Spleen (tissue), 11 donors: ENCODE measurements at regions not wholly inside any gene's neighbourhood (a gene's known extent, or its start where the extent isn't known, plus 50 kb on each side); places are given as distances from the start of the nearest gene placed in this dataset.

ENCODE experiments used
- DNase-seq: peaks from one replicate; pipeline ENCODE4 v3.0.0-alpha.2; 2020
- H3K27ac ChIP-seq, 8 donors: fragments of 200-600 bp; sonication (generic) in 7 of 8; 1 replicate in 4 of 8; 2 replicates in 4 of 8; pipeline versions ENCODE4 v1.5.0 to v1.8.0; 2016 to 2021; ENCODE audit warnings: inconsistent platforms in 4 of 8, mild to moderate bottlenecking in 4 of 8, moderate library complexity in 1 of 8
- H3K27me3 ChIP-seq, 7 donors: fragments of 200-600 bp; sonication (generic) in 6 of 7; replicated peaks in 1 of 7; 1 replicate in 4 of 7; 2 replicates in 3 of 7; pipeline versions ENCODE4 v1.5.0 to v1.8.0; 2016 to 2021; ENCODE audit warnings: inconsistent platforms in 3 of 7, mild to moderate bottlenecking in 1 of 7
- H3K36me3 ChIP-seq, 6 donors: fragments of 200-600 bp; sonication (generic) in 5 of 6; 1 replicate in 4 of 6; 2 replicates in 2 of 6; pipeline versions ENCODE4 v1.5.0 to v1.8.0; 2016 to 2021; ENCODE audit warnings: inconsistent platforms in 2 of 6
- H3K4me1 ChIP-seq, 6 donors: fragments of 200-600 bp; sonication (generic) in 5 of 6; 1 replicate in 3 of 6; 2 replicates in 3 of 6; pipeline versions ENCODE4 v1.5.0 to v1.8.0; 2016 to 2021; ENCODE audit warnings: inconsistent platforms in 3 of 6
- H3K4me3 ChIP-seq, 8 donors: fragments of 200-600 bp; sonication (generic) in 7 of 8; 1 replicate in 4 of 8; 2 replicates in 4 of 8; pipeline versions ENCODE4 v1.5.0 to v1.8.0; 2016 to 2021; ENCODE audit warnings: inconsistent platforms in 4 of 8, mild to moderate bottlenecking in 4 of 8, moderate library complexity in 2 of 8
- H3K9me3 ChIP-seq, 8 donors: fragments of 200-600 bp; sonication (generic) in 7 of 8; 1 replicate in 4 of 8; 2 replicates in 4 of 8; pipeline versions ENCODE4 v1.5.0 to v1.8.0; 2016 to 2021; ENCODE audit warnings: inconsistent platforms in 4 of 8
- CTCF ChIP-seq, 11 experiments: fragments of 200-600 bp in 7 of 11; fragments of 450-650 bp in 4 of 11; sonication (generic) in 4 of 11; IDR thresholded peaks in 8 of 11; conservative IDR thresholded peaks in 3 of 11; 1 replicate in 7 of 11; 2 replicates in 4 of 11; pipeline versions ENCODE4 v1.4.0 to v1.8.0; 2016 to 2021; ENCODE audit warnings: antibody characterized with exemption in 11 of 11, inconsistent platforms in 4 of 11, mild to moderate bottlenecking in 1 of 11
- POLR2A ChIP-seq, 3 donors: fragments of 450-650 bp; IDR thresholded peaks; one replicate each; pipeline ENCODE4 v1.5.1; 2017; ENCODE audit warnings: antibody characterized with exemption in 3 of 3, mild to moderate bottlenecking in 1 of 3
- POLR2AphosphoS5 ChIP-seq, 3 donors: sonication (generic); formaldehyde crosslinking; IDR thresholded peaks; one replicate each; pipeline ENCODE4 v1.5.1; 2017; ENCODE audit warnings: antibody characterized with exemption in 3 of 3
- WGBS, 5 donors: extraction: QIAGEN DNeasy Blood & Tissue Kit in 3 of 5; methylation state at CpG; one replicate each; pipeline versions ENCODE4 v1.1.5 to v1.1.7; 2013 to 2018; 5-methylcytosine and 5-hydroxymethylcytosine counted together
- intact Hi-C: fragments of 100-400 bp; cut with DNase I; formaldehyde crosslinking; loops from one replicate; pipeline ENCODE4 v1.15.0; 2023; ENCODE audit warnings: low total_unique reads
- donor health status: healthy with polysubstance abuse.
- donor health status: DM: no; HTN: no; CAD: no; lungs with moderate emphysema.
- donor health status: DM: no; HTN: no; CAD: no.
- donor health status: Bipolar disorder and iron deficiency.
- donor health status: healthy.
- donor health status: DM: no; HTN: no; CAD: no.
- donor health status: DM: yes; HTN: yes; CAD: no.

DNA sequence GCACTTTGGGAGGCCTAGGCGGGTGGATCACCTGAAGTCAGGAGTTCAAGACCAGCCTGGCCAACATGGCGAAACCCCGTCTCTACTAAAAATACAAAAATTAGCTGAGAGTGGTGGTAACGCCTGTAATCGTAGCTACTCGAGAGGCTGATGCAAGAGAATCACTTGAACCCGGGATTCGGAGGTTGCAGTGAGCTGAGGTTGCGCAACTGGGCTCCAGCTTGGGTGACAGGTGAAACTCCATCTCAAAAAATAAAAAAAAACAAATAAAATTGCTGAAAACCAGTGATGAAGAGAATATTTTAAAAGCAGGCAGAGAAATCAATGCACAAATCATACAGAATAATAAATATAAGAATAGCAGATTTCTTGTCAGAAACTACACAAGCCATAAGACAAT, 129.3 kb downstream of the SLIT2 start:
- intact Hi-C loops: no loop called here
- DNase-seq: no peak
- no peak for TF ChIP-seq CTCF (IDR thresholded peaks at IDR 0.05 in 8 of 11, conservative IDR thresholded peaks at IDR 0.05 in 3 of 11)
- no peak for TF ChIP-seq POLR2AphosphoS5 (IDR thresholded peaks at IDR 0.05)
- no peak for TF ChIP-seq POLR2A (IDR thresholded peaks at IDR 0.05)
- Histone ChIP-seq H3K27me3 (no peaks in the 10 kb centered on the region), H3K9me3 (no peaks in the 10 kb centered on the region), H3K27ac (no peak overlapping the region), H3K4me1 (no peaks in the 10 kb centered on the region), H3K36me3 (no peaks in the 10 kb centered on the region), H3K4me3 (no peak overlapping the region)
- WGBS, 5 donors: 87 to 96% (median 95%) methylated on average over 9 of the region's 9 CpGs

DNA sequence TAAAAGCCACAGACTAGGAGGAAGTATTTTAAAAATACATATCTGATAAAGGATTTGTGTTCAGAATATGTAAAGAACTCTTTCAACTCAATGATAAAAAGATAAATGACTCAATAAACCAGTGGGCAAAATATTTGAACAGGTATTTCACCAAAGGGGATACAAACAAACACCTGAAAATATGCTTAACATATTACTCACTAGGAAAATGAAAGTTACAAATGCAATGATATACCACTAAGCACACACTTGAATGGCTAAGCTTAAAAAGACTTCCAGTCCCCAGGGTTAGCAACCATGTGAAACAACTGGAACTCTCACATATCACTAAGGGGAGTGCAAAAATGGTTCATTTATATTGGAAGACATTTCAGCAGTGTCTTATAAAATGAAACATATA, 131.6 kb downstream of the SLIT2 start:
- no peak for DNase-seq
- Histone ChIP-seq H3K9me3 (no peaks in the 10 kb centered on the region), H3K4me3 (no peak overlapping the region), H3K27me3 (no peaks in the 10 kb centered on the region), H3K27ac (no peak overlapping the region), H3K4me1 (no peaks in the 10 kb centered on the region), H3K36me3 (no peaks in the 10 kb centered on the region)
- TF ChIP-seq POLR2A (IDR thresholded peaks at IDR 0.05) (no peak), CTCF (IDR thresholded peaks at IDR 0.05 in 8 of 11, conservative IDR thresholded peaks at IDR 0.05 in 3 of 11) (no peak), POLR2AphosphoS5 (IDR thresholded peaks at IDR 0.05) (no peak)
- intact Hi-C loops: no loop called here

DNA sequence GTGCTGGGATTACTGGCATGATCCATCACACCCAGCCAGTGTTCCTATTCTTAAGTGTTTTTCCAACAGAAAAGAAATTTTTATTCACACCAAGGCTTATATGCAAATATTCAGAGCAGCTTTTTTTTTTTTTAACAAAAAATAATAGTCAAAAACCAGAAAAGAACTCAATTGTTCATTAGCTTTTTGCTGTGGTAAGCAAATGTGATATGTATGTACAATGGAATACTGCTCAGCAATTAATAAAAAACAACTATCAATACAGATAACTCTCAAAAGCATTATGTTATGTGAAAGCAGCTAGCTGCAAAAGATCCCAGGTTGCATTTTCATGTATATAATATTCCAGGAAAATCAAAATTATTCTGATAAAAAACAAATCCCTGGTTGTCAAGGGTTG, 132.3 kb downstream of the SLIT2 start:
- TF ChIP-seq POLR2AphosphoS5 (IDR thresholded peaks at IDR 0.05) (no peak), CTCF (IDR thresholded peaks at IDR 0.05 in 8 of 11, conservative IDR thresholded peaks at IDR 0.05 in 3 of 11) (no peak), POLR2A (IDR thresholded peaks at IDR 0.05) (no peak)
- Histone ChIP-seq H3K9me3 (no peaks in the 10 kb centered on the region), H3K36me3 (no peaks in the 10 kb centered on the region)

GRCh38 chr4:20384456-20384855, 132.8 kb downstream of the SLIT2 start:
- 69 to 82% (median 76%) methylated on average over 5 of the region's 5 CpGs for WGBS, 5 donors
- no peak for DNase-seq

More for the DNA sequence above, 132.3 kb downstream of the SLIT2 start:
- no peaks in the 10 kb centered on the region for H3K4me1 ChIP-seq
- H3K27me3 ChIP-seq: no peaks in the 10 kb centered on the region
- no peak overlapping the region for H3K27ac ChIP-seq
- DNase-seq: no peak
- intact Hi-C loops: no loop called here
- no peak overlapping the region for H3K4me3 ChIP-seq

More at GRCh38 chr4:20384456-20384855, 132.8 kb downstream of the SLIT2 start:
- Histone ChIP-seq H3K4me3 (no peak overlapping the region), H3K36me3 (no peaks in the 10 kb centered on the region), H3K4me1 (no peaks in the 10 kb centered on the region), H3K27me3 (no peaks in the 10 kb centered on the region), H3K27ac (no peak overlapping the region), H3K9me3 (no peaks in the 10 kb centered on the region)
- no peak for TF ChIP-seq CTCF (IDR thresholded peaks at IDR 0.05 in 8 of 11, conservative IDR thresholded peaks at IDR 0.05 in 3 of 11)
- no peak for TF ChIP-seq POLR2A (IDR thresholded peaks at IDR 0.05)
- no peak for TF ChIP-seq POLR2AphosphoS5 (IDR thresholded peaks at IDR 0.05)
- intact Hi-C loops: no loop called here
